ENCODE measurements at regions not wholly inside any gene's neighbourhood (a gene's known extent, or its start where the extent isn't known, plus 50 kb on each side); places are given as distances from the start of the nearest gene placed in this dataset.

GRCh38 chr13:31027136-31027535, 94.7 kb downstream of the TEX26 start:
- POLR2A ChIA-PET: no interaction called here
- Histone ChIP-seq H3K79me2 (ENCODE audit: control insufficient read depth, insufficient read depth, low read length) (no peaks in the 10 kb centered on the region), H2AFZ (ENCODE audit: control insufficient read depth, low read depth, low read length) (no peak overlapping the region), H3K9ac (ENCODE audit: control insufficient read depth, insufficient read depth, low read length) (no peak overlapping the region), H3K4me3 (no peak overlapping the region), H3K9me3 (replicated peaks; ENCODE audit: control insufficient read depth, insufficient read depth, low read length) (no peaks in the 10 kb centered on the region), H3K27me3 (replicated peaks in 1 of 2; ENCODE audit: control insufficient read depth in 2 of 2, insufficient read depth in 2 of 2, low read length in 1 of 2) (no peaks in the 10 kb centered on the region; a peak in 1 of 4 replicates), H3K36me3 (ENCODE audit: control insufficient read depth in 2 of 2, insufficient read depth in 2 of 2, low read length in 1 of 2) (no peaks in the 10 kb centered on the region), H4K20me1 (ENCODE audit: control insufficient read depth, insufficient read depth) (no peaks in the 10 kb centered on the region), H3K4me2 (ENCODE audit: control insufficient read depth, insufficient read depth) (no peak overlapping the region), H3K27ac (ENCODE audit: control insufficient read depth, insufficient read depth) (no peak overlapping the region), H3K4me1 (ENCODE audit: control insufficient read depth, insufficient read depth, low read length) (no peaks in the 10 kb centered on the region)
- CTCF ChIA-PET: no interaction called here
- no peak for ATAC-seq
- FAIRE-seq: no peak
- DNase-seq (ENCODE audit: low read depth, low spot score): no peak
- WGBS (ENCODE audit: insufficient coverage, insufficient replicate concordance, low lambda C conversion rate, missing lambda C conversion rate): 0% methylated on average over 4 of the region's 4 CpGs
- RAD21 ChIA-PET (ENCODE audit: unreplicated experiment): interaction anchor here (0.9 kb wide), 1 partner anchor 19 kb away, joined by 3 read pairs; no protein-coding TSS in a partner anchor
- intact Hi-C loops (cut with micrococcal nuclease; ENCODE audit: unreplicated experiment): no loop called here
- in situ Hi-C loops (cut with MboI): no loop called here
- no peak for TF ChIP-seq MXI1 (IDR thresholded peaks at IDR 0.05; ENCODE audit: low read depth, low read length)
- TF ChIP-seq GABPA (IDR thresholded peaks at IDR 0.05; ENCODE audit: low read depth): no peak
- SMC1A ChIA-PET (ENCODE audit: uncharacterized antibody, unreplicated experiment): no interaction called here
- no TSS peak for BruUV-seq (replicated peaks)

Data from GM12878 (cell line).